Frontal cortex (tissue), 3 donors: ENCODE measurements at regions not wholly inside any gene's neighbourhood (a gene's known extent, or its start where the extent isn't known, plus 50 kb on each side); places are given as distances from the start of the nearest gene placed in this dataset.

Experiments used
- DNase-seq, 2 donors: peaks; one replicate each; pipeline ENCODE4 v3.0.0; 2012; ENCODE audit warnings: low spot score in 2 of 2
- FAIRE-seq: peaks from 2 replicates; lab custom pipeline; 2012; peaks lifted over from hg19 to GRCh38; lab: Jason Lieb, UNC
- donor health status: control.
- donor health status: control.
- donor health status: control.

- DNase-seq = no peak
- FAIRE-seq = no peak
Measured at GRCh38 chr4:125663896-125664767, 349.4 kb downstream of the FAT4 start.

GRCh38 chr4:125666635-125667034, 351.9 kb downstream of the FAT4 start:
- no peak for DNase-seq
- FAIRE-seq = no peak

- DNase-seq (no peak), FAIRE-seq (no peak)
Measured at GRCh38 chr4:125676156-125676555, 361.4 kb downstream of the FAT4 start.

GRCh38 chr4:125676583-125676982, 361.8 kb downstream of the FAT4 start:
- FAIRE-seq = no peak

DNA sequence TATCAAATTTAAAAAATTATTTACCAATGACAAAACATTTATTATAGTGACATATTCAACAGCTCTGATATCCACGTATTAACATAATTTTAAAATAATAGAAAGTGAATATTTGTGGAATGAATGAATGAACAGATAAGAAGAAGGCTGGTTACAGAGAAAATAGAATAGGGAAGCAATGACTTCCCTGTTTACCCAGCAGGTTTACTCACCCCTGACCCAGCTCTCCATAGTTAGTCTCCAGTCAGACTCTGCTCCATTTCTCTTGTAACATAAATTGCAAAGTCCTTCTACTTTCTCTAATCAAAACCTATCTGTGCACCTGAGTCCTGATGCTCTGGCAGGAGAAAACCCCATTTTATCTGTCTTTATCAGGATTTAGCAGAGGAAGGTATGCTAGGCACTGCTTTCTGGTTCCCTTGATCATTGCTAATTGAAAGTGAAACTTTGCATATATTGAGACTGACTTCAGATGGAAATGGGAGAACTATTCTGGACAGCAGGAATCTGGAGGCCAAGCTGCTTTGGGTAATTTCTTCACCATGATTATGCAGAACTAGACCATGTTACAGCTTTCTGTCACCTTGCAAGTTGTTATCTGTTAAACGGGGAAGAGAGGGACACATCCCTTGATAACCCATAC, 363.0 kb downstream of the FAT4 start:
- DNase-seq (no peak), FAIRE-seq (no peak)

More at GRCh38 chr4:125676583-125676982, 361.8 kb downstream of the FAT4 start:
- no peak for DNase-seq

DNA sequence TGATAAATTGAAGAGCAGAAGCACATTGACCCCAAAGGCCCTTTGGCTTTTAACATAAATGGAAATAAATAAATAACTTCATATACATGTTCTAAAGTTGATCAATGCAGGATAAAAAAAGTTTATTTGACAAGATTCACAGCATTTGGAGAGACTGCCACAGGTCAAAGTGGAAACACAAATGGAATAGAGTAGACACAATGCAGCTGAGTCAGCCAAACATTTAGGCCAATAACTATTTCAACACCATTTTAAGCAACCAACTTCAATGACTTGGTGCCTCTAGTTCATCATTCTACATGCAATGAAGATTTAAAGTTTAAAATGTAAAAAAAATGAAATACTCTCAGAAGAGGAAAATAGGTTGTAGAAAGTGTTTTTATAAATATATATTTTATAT, 365.2 kb downstream of the FAT4 start:
- DNase-seq = no peak
- no peak for FAIRE-seq

DNA sequence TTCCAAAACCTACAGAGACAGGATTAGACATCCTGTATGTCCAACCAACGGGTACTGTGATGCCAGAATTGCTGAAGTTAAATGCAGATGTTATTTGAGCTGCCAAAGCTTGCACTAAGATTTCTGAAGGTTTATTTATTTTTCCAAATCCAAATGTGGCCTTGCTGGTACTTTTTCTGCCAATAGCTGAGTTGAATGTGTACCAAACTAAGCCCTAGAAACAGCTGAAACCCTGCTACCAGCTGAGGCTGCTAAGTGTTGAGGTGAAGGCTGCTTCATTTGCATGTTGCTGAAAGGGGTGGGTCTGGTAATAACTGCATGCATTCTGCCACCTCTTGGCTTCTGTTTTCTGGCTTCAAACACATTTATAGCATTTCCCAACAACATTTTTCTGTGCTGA, 366.5 kb downstream of the FAT4 start:
- FAIRE-seq = no peak
- DNase-seq = no peak

GRCh38 chr4:125682730-125683129, 368.0 kb downstream of the FAT4 start:
- no peak for FAIRE-seq
- DNase-seq = no peak

- DNase-seq = no peak
Measured at GRCh38 chr4:125688841-125689240, 374.1 kb downstream of the FAT4 start.

DNA sequence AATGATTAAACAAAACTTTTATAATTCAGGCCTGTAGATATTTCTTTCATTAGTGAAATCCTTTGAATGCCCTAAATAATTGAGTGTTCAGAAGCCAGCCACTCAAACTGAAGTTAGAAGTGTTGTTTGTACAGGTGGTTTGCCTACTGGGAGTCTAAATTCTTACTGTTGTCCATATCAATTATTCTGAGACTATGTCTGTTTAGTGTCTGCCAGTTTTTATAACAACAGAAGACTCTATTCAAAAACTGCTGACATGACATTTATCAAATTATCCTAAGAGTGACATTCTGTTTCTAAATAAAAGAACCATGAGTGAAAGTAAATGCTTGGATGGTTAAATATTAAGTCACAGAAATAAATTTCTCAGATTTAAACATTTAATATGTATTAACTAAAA, 375.1 kb downstream of the FAT4 start:
- DNase-seq (no peak), FAIRE-seq (no peak)

More at GRCh38 chr4:125688841-125689240, 374.1 kb downstream of the FAT4 start:
- FAIRE-seq = no peak

GRCh38 chr4:125693228-125693627, 378.5 kb downstream of the FAT4 start:
- no peak for FAIRE-seq
- DNase-seq = no peak

DNA sequence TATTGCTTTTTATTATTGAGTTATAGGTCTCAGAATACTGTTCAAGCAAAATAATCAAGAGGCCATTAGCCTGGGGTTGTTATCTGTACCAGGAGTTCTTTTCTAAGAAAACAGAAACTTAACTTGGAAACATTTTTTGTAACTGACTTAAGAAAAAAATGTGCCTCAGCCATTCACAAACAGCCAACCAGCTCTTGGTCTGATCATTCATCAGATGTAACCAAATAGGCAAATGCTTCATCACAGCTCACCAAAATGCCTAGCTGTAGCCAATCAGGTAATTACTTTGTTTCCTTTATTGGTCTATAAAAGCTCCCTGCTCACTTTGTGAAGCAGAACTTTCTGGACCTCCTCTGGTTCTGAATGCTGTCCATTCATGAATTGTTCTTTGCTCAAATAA, 387.7 kb downstream of the FAT4 start:
- no peak for DNase-seq
- no peak for FAIRE-seq

- DNase-seq (no peak), FAIRE-seq (no peak)
Measured at GRCh38 chr4:125703443-125703842, 388.7 kb downstream of the FAT4 start.

- FAIRE-seq = no peak
Measured at GRCh38 chr4:125704726-125705125, 390.0 kb downstream of the FAT4 start.

GRCh38 chr4:125705681-125706080, 390.9 kb downstream of the FAT4 start:
- DNase-seq (no peak), FAIRE-seq (no peak)

More at GRCh38 chr4:125704726-125705125, 390.0 kb downstream of the FAT4 start:
- DNase-seq = no peak

- no peak for DNase-seq
- no peak for FAIRE-seq
Measured at GRCh38 chr4:125707397-125707796, 392.6 kb downstream of the FAT4 start.

GRCh38 chr4:125710766-125711165, 396.0 kb downstream of the FAT4 start:
- DNase-seq = no peak
- FAIRE-seq = no peak

DNA sequence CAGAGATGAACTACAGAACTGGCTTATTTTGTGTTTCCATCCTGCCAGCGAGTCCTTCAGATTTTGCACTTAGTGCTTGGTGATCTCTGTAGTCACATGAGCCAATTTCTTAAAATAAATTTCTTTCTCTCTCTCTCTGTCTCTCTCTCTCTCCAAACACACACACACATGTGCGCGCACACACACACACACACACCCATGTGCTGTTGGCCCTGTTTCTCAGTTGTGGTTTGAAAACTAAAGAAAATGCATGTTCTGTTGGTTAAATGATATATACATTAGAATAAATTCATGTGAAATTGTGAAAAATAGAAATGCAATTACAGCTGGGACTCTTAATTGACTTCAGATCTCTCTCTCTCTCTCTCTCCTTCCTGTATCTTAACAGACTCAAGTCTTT, 399.3 kb downstream of the FAT4 start:
- no peak for FAIRE-seq
- DNase-seq = no peak

GRCh38 chr4:125714845-125715244, 400.1 kb downstream of the FAT4 start:
- no peak for DNase-seq
- no peak for FAIRE-seq

DNA sequence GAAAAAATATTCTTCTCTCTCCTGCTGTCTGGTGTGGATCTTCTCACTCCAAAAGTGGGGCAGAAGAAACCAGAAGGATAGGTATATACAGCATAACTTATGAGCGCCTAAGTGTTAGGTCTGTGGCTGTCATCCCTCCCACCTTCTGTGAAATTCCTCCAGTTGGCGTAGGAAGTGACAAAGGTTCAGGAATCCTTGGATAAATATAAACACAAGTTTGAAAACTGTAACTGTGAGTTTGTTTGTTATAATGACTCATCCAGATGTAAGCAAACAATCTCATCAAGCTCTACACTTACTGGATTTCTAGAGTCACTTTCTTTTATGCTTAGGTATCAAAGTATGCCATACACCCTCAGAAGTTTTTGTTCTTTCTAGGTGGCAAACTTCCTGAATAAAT, 405.2 kb downstream of the FAT4 start:
- DNase-seq (no peak), FAIRE-seq (no peak)

GRCh38 chr4:125722009-125722408, 407.3 kb downstream of the FAT4 start:
- FAIRE-seq = no peak

More at GRCh38 chr4:125722009-125722408, 407.3 kb downstream of the FAT4 start:
- no peak for DNase-seq
